HCT116 (cell line): ENCODE measurements at regions not wholly inside any gene's neighbourhood (a gene's known extent, or its start where the extent isn't known, plus 50 kb on each side); places are given as distances from the start of the nearest gene placed in this dataset.

Source experiments
- ATAC-seq: fragments of 200-7000 bp; cut with Tn5 transposase; 2 replicates; pipeline ENCODE4 v1.9.1; 2020; ENCODE audit warnings: mild to moderate bottlenecking, moderate library complexity
- BruUV-seq: library from RNA; stranded (reverse); fragments of 400-500 nt; replicated peaks from 2 replicates; lab custom pipeline; 2021; lab: Mats Ljungman, UMichigan
- CTCF ChIA-PET: fragments of 300-600 bp; sonication (Branson Sonifier 250); formaldehyde crosslinking; loops from one replicate; lab custom pipeline; 2021; ENCODE audit warnings: antibody characterized with exemption; lab: Charles Lee
- POLR2A ChIA-PET: fragments of 300-600, 350-600 bp; sonication (Branson Sonifier 250); formaldehyde crosslinking; loops from one replicate; lab custom pipeline; 2021; ENCODE audit warnings: antibody characterized with exemption; lab: Charles Lee
- RAD21 ChIA-PET, 2 experiments: fragments of 300-600 bp; sonication (Branson Sonifier 250); formaldehyde crosslinking; loops; one replicate each; lab custom pipeline; 2023; ENCODE audit warnings: low total read pairs in 2 of 2; ENCODE audit not compliant: uncharacterized antibody in 2 of 2, unreplicated experiment in 2 of 2, low non-redundant PET in 1 of 2; lab: Charles Lee
- DNase-seq: peaks from one replicate; pipeline ENCODE4 v3.0.0-alpha.2; 2010; ENCODE audit warnings: low read depth, low spot score
- H2AFZ ChIP-seq: fragments of 200-600 bp; shearing (Covaris generic), sonication (generic); 2 replicates; pipeline ENCODE4 v1.6.1; 2017; ENCODE audit warnings: low read depth, mixed run types, mixed read lengths, antibody characterized with exemption, low read length; ENCODE audit not compliant: poor library complexity, severe bottlenecking
- H3K27ac ChIP-seq: 2 replicates; pipeline ENCODE4 v1.5.1; 2012; ENCODE audit warnings: low read depth, low read length
- H3K27me3 ChIP-seq: fragments of 200-600 bp; sonication (generic); 2 replicates; pipeline ENCODE4 v1.6.1; 2016; ENCODE audit warnings: mixed run types, low read length, mixed read lengths; ENCODE audit not compliant: insufficient read depth
- H3K36me3 ChIP-seq, 2 experiments: fragments of 200-500 bp in 1 of 2; fragments of 200-600 bp in 1 of 2; sonication (Bioruptor generic) in 1 of 2; sonication (generic) in 1 of 2; 2 replicates each; pipeline versions ENCODE4 v1.5.1 to v1.6.1; 2014 to 2016; ENCODE audit warnings: low read length in 2 of 2, inconsistent platforms in 1 of 2, mixed read lengths in 1 of 2, mixed run types in 1 of 2; ENCODE audit not compliant: insufficient read depth in 2 of 2, control insufficient read depth in 1 of 2
- H3K4me1 ChIP-seq, 2 experiments: fragments of 200-600 bp in 1 of 2; sonication (generic) in 1 of 2; 2 replicates each; pipeline versions ENCODE4 v1.5.1 to v1.6.1; 2012 to 2017; ENCODE audit warnings: low read length in 2 of 2, inconsistent platforms in 1 of 2, mild to moderate bottlenecking in 1 of 2, mixed read lengths in 1 of 2, mixed run types in 1 of 2, moderate library complexity in 1 of 2; ENCODE audit not compliant: insufficient read depth in 2 of 2, control insufficient read depth in 1 of 2
- H3K4me2 ChIP-seq: fragments of 200-600 bp; sonication (generic); 2 replicates; pipeline ENCODE4 v1.6.1; 2017; ENCODE audit warnings: mixed run types, low read length, mixed read lengths
- H3K4me3 ChIP-seq, 2 experiments: fragments of 200-600 bp in 1 of 2; sonication (generic) in 1 of 2; replicated peaks in 1 of 2; 2 replicates each; pipeline ENCODE4 v1.5.1; 2011 to 2016; ENCODE audit warnings: low read length in 2 of 2, control low read depth in 1 of 2, low read depth in 1 of 2, mild to moderate bottlenecking in 1 of 2, mixed read lengths in 1 of 2, mixed run types in 1 of 2
- H3K79me2 ChIP-seq: fragments of 200-600 bp; sonication (generic); 2 replicates; pipeline ENCODE4 v1.6.1; 2017; ENCODE audit warnings: mild to moderate bottlenecking, mixed run types, low read length, moderate library complexity, mixed read lengths; ENCODE audit not compliant: insufficient read depth
- H3K9ac ChIP-seq: fragments of 200-600 bp; sonication (generic); 2 replicates; pipeline ENCODE4 v1.6.1; 2016; ENCODE audit warnings: low read length, mixed read lengths
- H3K9me2 ChIP-seq: fragments of 200-600 bp; sonication (generic), shearing (Covaris generic); 2 replicates; pipeline ENCODE4 v1.6.1; 2017; ENCODE audit warnings: mixed run types, mild to moderate bottlenecking, moderate library complexity; ENCODE audit not compliant: insufficient read depth
- H3K9me3 ChIP-seq, 2 experiments: fragments of 200-500 bp in 1 of 2; fragments of 200-600 bp in 1 of 2; sonication (Bioruptor generic) in 1 of 2; sonication (generic) in 1 of 2; 2 replicates each; pipeline ENCODE4 v1.6.1; 2014 to 2017; ENCODE audit warnings: low read length in 2 of 2, mixed read lengths in 2 of 2, inconsistent platforms in 1 of 2, low read depth in 1 of 2, mild to moderate bottlenecking in 1 of 2, mixed run types in 1 of 2, moderate library complexity in 1 of 2; ENCODE audit not compliant: control insufficient read depth in 1 of 2, insufficient read depth in 1 of 2
- H4K20me1 ChIP-seq: fragments of 200-600 bp; sonication (generic), shearing (Covaris generic); 2 replicates; pipeline ENCODE4 v1.6.1; 2017; ENCODE audit warnings: mixed run types, mild to moderate bottlenecking, moderate library complexity; ENCODE audit not compliant: insufficient read depth
- ATF3 ChIP-seq: IDR thresholded peaks from 2 replicates; pipeline ENCODE4 v1.6.1; 2012
- CBX3 ChIP-seq: IDR thresholded peaks from 2 replicates; pipeline ENCODE4 v1.6.1; 2012; ENCODE audit warnings: low read depth
- CTCF ChIP-seq, 3 experiments: fragments of 200-600 bp in 1 of 3; sonication (generic) in 1 of 3; IDR thresholded peaks in 2 of 3; conservative IDR thresholded peaks in 1 of 3; 2 replicates each; pipeline ENCODE4 v1.5.1; 2012 to 2017; ENCODE audit warnings: low read depth in 2 of 3, low read length in 2 of 3, antibody characterized with exemption in 1 of 3, borderline replicate concordance in 1 of 3, control low read depth in 1 of 3, mild to moderate bottlenecking in 1 of 3, mixed read lengths in 1 of 3, mixed run types in 1 of 3, moderate library complexity in 1 of 3; ENCODE audit not compliant: insufficient read depth in 1 of 3
- EGR1 ChIP-seq: IDR thresholded peaks from 2 replicates; pipeline ENCODE4 v1.6.1; 2012; ENCODE audit warnings: low read depth
- ELF1 ChIP-seq: IDR thresholded peaks from 2 replicates; pipeline ENCODE4 v1.6.1; 2012; ENCODE audit warnings: low read depth, borderline replicate concordance
- EZH2 ChIP-seq: fragments of 200-600 bp; sonication (generic); IDR thresholded peaks from 2 replicates; pipeline ENCODE4 v1.6.1; 2017; ENCODE audit warnings: antibody characterized with exemption, mixed run types
- EZH2phosphoT487 ChIP-seq: fragments of 200-600 bp; IDR thresholded peaks from 2 replicates; pipeline ENCODE4 v1.6.1; 2018; ENCODE audit warnings: antibody characterized with exemption, borderline replicate concordance
- JUND ChIP-seq: IDR thresholded peaks from 2 replicates; pipeline ENCODE4 v1.6.1; 2012
- MAX ChIP-seq: IDR thresholded peaks from 2 replicates; pipeline ENCODE4 v1.6.1; 2012
- POLR2A ChIP-seq: IDR thresholded peaks from 2 replicates; pipeline ENCODE4 v1.7.0; 2011; ENCODE audit warnings: borderline replicate concordance; ENCODE audit not compliant: insufficient read depth, insufficient read length; ENCODE audit errors: extremely low read depth
- POLR2AphosphoS5 ChIP-seq: IDR thresholded peaks from 2 replicates; pipeline ENCODE4 v1.6.1; 2011; ENCODE audit warnings: mild to moderate bottlenecking, low read depth, low read length, moderate library complexity
- RAD21 ChIP-seq: IDR thresholded peaks from 2 replicates; pipeline ENCODE4 v1.6.1; 2012; ENCODE audit warnings: low read depth, mild to moderate bottlenecking
- REST ChIP-seq: IDR thresholded peaks from 2 replicates; pipeline ENCODE4 v1.6.1; 2012; ENCODE audit warnings: low read depth
- SIN3A ChIP-seq: IDR thresholded peaks from 2 replicates; pipeline ENCODE4 v1.6.1; 2012; ENCODE audit warnings: low read depth
- SP1 ChIP-seq: IDR thresholded peaks from 2 replicates; pipeline ENCODE4 v1.6.1; 2012; ENCODE audit warnings: low read depth
- TCF7L2 ChIP-seq: IDR thresholded peaks from 2 replicates; pipeline ENCODE4 v1.7.0; 2011; ENCODE audit warnings: borderline replicate concordance, inconsistent platforms; ENCODE audit not compliant: insufficient read depth, insufficient read length; ENCODE audit errors: extremely low read depth
- YY1 ChIP-seq: IDR thresholded peaks from 2 replicates; pipeline ENCODE4 v1.6.1; 2011; ENCODE audit warnings: low read length, low read depth, moderate library complexity, mild to moderate bottlenecking; ENCODE audit not compliant: insufficient replicate concordance; ENCODE audit errors: extremely low read depth
- ZBTB33 ChIP-seq: IDR thresholded peaks from 2 replicates; pipeline ENCODE4 v1.6.1; 2011; ENCODE audit warnings: mild to moderate bottlenecking, low read length, moderate library complexity; ENCODE audit not compliant: insufficient replicate concordance; ENCODE audit errors: extremely low read depth
- ZNF274 ChIP-seq: fragments of 200-500 bp; sonication (Bioruptor generic); IDR thresholded peaks from 2 replicates; pipeline ENCODE4 v1.6.1; 2014; ENCODE audit warnings: mild to moderate bottlenecking, low read depth, low read length, inconsistent platforms
- intact Hi-C: fragments of 100-400 bp; cut with micrococcal nuclease; formaldehyde crosslinking; loops from 2 replicates; pipeline ENCODE4 v1.10.0; 2022

GRCh38 chr12:91278126-91278525 is 95.5 kb upstream of the DCN start (continued):
- no peak for TF ChIP-seq SIN3A
- TF ChIP-seq SP1: no peak
- TF ChIP-seq ZBTB33: no peak
- TF ChIP-seq TCF7L2: no peak
- no peak for TF ChIP-seq CTCF (IDR thresholded peaks at IDR 0.05 in 2 of 3, conservative IDR thresholded peaks at IDR 0.05 in 1 of 3; ENCODE audit: borderline replicate concordance in 1 of 3, insufficient read depth in 1 of 3, low read depth in 2 of 3, low read length in 2 of 3)

- Histone ChIP-seq H3K79me2 (no peaks in the 10 kb centered on the region), H3K9ac (no peak overlapping the region), H3K36me3 (no peaks in the 10 kb centered on the region), H3K27ac (no peak overlapping the region), H3K9me2 (no peaks in the 10 kb centered on the region), H3K9me3 (no peaks in the 10 kb centered on the region), H3K27me3 (no peaks in the 10 kb centered on the region), H2AFZ (no peak overlapping the region), H3K4me1 (no peaks in the 10 kb centered on the region), H3K4me3 (no peak overlapping the region), H3K4me2 (no peak overlapping the region), H4K20me1 (no peaks in the 10 kb centered on the region)
- DNase-seq: no peak
- ChIA-PET RAD21 (no interaction called here), CTCF (no interaction called here), POLR2A (no interaction called here)
- intact Hi-C loops: no loop called here
- BruUV-seq: no TSS peak
- ATAC-seq: no peak
- TF ChIP-seq EZH2phosphoT487 (no peak), SP1 (no peak), JUND (no peak), EZH2 (no peak), MAX (no peak), YY1 (no peak), ATF3 (no peak), RAD21 (no peak), ELF1 (no peak), POLR2A (no peak), POLR2AphosphoS5 (no peak), REST (no peak), SIN3A (no peak), ZNF274 (no peak), CBX3 (no peak), EGR1 (no peak)
Observed at GRCh38 chr12:91276509-91276908, 93.9 kb upstream of the DCN start.
